GM21576 (cell line): ENCODE measurements at regions not wholly inside any gene's neighbourhood (a gene's known extent, or its start where the extent isn't known, plus 50 kb on each side); places are given as distances from the start of the nearest gene placed in this dataset.
"Not testable (repeated sequence)": the region's sequence is repeated elsewhere in the genome, so short reads cannot be mapped to it uniquely, and the experiment has no call there.

ENCODE experiments used
- ATAC-seq: cut with Tn5 transposase; IDR thresholded peaks from one replicate; pipeline ENCODE4 v1.9.1; 2021; ENCODE audit warnings: mild to moderate bottlenecking, moderate library complexity; ENCODE audit not compliant: unreplicated experiment

GRCh38 chr15:100766243-100767000, 113.2 kb upstream of the ALDH1A3 start:
- ATAC-seq, result no peak

GRCh38 chr15:100767001-100767825, 112.4 kb upstream of the ALDH1A3 start:
- ATAC-seq, result no peak

DNA sequence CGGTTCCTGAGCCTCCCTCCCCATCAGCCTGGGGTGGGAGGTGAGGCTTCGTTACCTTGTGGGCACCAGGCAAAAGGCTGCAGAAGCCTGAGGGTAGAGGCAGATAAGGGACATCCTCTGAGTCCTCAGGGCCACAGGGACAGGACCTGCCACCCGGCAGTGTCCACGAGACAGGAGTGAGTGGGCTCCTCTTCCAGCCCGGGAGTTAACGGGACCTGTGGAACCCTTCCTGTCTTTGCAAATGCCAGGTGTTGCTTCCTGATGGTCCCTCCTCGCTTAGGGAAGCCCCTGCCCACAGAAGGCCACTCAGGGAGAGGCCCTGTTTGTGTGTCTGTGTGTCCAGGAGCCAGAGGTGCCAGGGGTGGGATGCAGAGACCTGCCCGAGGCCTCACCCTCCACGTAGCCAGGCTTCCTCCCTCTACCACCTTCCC, 111.1 kb upstream of the ALDH1A3 start:
- no peak for ATAC-seq

DNA sequence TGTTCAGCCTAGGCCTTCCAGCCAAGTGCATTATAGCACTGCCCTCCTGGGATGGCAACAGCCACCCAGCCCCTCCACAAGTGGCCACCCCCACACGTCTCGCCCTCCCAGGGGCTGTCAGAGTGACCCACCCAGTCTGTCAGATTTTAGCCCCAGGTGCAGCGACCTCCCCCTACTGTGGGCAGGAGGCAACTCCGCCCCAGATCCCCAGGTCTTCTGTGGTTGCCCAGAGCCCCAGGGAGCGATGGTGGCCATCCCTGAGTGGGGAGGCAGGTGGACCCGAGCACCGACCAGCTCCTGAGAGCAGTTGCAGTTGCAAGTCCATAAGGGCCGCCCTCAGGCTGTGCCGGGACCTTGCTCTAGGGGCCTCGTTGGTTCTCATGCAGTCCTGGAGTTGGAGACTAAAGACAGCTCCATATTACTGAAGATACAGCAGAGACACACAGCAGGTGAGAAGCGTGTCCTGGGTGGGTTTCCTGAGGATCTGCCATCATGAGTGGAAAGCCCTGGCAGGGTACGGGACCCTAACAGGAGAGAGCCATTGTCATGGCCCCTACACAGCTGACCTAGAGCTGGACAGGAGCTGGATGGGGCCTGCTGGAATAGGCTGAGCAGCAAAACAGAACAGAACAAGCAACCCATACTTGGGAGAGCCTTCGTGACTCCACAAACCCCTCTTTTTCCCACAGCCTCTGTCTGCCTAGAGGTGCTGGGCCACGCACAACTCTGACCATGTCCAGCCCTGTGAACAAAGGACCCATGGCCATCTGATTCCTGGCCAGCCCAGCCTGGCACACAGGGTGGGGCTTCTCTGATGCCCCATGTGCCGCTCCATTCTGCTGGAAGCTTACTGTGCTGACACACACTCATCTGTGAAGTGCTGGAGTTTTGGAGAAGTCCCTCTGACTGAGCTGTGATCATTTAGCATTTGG, 110.3 kb upstream of the ALDH1A3 start:
- ATAC-seq, result no peak

DNA sequence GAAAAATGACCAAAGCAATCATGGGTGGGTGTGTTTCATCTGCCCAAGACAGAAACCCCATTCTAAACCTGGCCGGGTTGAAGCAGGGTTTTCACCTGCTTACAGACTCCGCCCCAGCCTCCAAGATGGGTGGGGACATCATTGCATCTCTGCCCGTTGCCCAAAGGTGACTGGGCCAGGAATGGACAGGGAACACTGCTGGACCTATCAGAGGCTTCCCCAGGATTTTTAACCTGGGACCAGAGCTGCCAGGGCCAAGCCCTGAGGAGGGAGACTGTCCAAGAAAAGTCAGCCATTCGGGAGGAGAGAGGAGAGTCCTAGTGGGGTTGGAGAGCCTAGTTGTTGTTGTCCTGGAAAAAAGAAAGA, 109.7 kb upstream of the ALDH1A3 start:
- no peak for ATAC-seq

- no peak for ATAC-seq
These were observed 108.7 kb upstream of the ALDH1A3 start for GRCh38 chr15:100770661-100771584.

GRCh38 chr15:100771746-100772145, 107.9 kb upstream of the ALDH1A3 start:
- no peak for ATAC-seq

- no peak for ATAC-seq
These were observed 107.2 kb upstream of the ALDH1A3 start for GRCh38 chr15:100772478-100772877.

- ATAC-seq, result no peak
These were observed 106.6 kb upstream of the ALDH1A3 start for GRCh38 chr15:100772892-100773520.

DNA sequence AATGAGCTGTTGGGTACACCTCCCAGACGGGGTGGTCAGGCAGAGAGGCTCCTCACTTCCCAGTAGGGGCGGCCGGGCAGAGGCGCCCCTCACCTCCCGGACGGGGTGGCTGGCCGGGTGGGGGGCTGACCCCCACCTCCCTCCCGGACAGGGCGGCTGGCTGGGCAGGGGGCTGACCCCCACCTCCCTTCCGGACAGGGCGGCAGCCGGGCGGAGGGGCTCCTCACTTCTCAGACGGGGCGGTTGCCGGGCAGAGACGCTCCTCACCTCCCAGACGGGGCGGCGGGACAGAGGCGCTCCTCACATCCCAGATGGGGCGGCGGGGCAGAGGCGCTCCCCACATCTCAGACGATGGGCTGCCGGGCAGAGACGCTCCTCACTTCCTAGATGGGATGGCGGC, 105.6 kb upstream of the ALDH1A3 start:
- not testable (repeated sequence) for ATAC-seq

- ATAC-seq, result no peak
These were observed 103.9 kb upstream of the ALDH1A3 start for GRCh38 chr15:100775581-100776185.

DNA sequence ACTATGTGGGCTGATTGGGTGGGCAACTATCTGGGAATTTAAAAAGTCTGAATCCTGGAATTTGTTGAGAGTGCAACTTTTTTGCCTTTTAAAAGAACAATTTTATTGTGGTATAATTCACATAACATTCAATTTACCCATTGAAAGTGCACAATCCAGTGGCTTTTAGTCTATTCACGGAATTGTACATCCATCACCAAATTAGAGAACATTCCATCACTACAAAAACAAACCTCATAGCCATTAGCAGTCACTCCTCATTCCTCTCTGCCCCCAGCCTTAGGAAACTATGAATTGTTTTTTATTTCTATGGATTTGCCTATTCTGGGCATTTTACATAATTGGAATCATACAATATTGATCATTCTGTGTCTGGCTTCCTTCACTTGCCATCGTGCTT, 101.8 kb upstream of the ALDH1A3 start:
- ATAC-seq, result no peak

DNA sequence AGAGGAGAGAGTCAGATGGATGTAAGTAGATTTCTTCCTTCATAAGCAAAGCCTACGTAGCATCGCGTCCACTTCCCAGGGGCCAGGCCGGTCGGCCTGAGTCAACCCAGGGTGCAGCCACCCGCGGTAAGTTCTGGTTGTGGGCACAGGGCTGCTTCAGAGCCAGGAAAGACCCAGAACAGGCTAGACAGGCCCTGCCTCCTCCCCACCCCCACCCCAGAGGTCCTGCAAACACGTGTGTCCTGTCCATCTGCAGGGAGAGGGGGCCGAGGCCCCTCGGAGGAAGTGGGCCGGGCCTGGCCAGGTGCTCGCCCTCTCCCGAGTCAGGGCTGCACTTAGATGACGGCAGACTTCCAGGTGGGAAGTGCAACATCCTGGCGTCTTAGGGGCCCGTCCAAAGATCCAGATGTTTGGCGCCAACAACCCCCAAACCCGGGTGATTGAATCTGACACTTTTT, 100.8 kb upstream of the ALDH1A3 start:
- ATAC-seq, result no peak

GRCh38 chr15:100779331-100780207, 100.1 kb upstream of the ALDH1A3 start:
- no peak for ATAC-seq

DNA sequence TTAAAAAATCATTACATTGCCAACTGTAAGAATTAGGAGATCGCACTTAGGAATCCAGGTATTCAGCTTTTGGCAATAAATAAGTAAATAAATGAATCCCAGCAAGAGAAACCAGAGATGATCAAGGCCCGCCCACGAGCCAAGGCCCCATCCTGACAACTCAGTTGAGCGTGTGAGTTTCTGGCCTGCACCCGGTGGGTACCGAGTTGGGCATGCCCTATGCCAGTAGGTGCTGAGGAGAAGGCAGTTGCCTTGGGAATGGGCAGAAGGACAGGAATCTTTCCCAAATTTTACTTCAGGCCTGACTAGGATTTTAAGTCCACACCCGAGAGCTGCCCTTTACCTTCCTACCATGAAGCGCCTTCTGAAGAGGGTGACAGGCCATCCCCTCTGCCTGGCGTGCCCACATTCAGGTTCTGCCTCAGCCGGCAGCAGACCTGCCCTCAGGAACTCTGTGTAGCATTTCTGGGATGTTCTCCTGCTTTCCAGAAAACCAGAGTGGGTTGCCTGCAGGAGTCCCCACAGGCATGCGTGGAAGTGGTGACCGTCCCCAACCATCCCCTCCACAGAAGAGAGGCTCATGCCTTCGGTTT, 99.3 kb upstream of the ALDH1A3 start:
- ATAC-seq, result no peak

GRCh38 chr15:100781061-100781960, 98.3 kb upstream of the ALDH1A3 start:
- no peak for ATAC-seq
